NCI-H1694 treated with DMSO at 0.1 percent for 48 hours (cell line): ENCODE measurements at regions not wholly inside any gene's neighbourhood (a gene's known extent, or its start where the extent isn't known, plus 50 kb on each side); places are given as distances from the start of the nearest gene placed in this dataset.

Source experiments
- DNase-seq: peaks from one replicate; lab custom pipeline; 2025; lab: John Stamatoyannopoulos, UW

GRCh38 chr14:73782623-73783022 lies 68.4 kb upstream of the PNMA1 start:
- DNase-seq = no peak

GRCh38 chr14:73780896-73781295 lies 66.7 kb upstream of the PNMA1 start:
- DNase-seq = no peak

- DNase-seq = no peak
Measured at GRCh38 chr14:73780391-73780790, 66.2 kb upstream of the PNMA1 start.

- DNase-seq = no peak
Measured at GRCh38 chr14:73778736-73779135, 64.6 kb upstream of the PNMA1 start.

- DNase-seq = no peak
Measured at GRCh38 chr14:73777420-73777819, 63.2 kb upstream of the PNMA1 start.

GRCh38 chr14:73776194-73776537 lies 62.0 kb upstream of the PNMA1 start:
- no peak for DNase-seq

GRCh38 chr14:73775339-73776193 lies 61.4 kb upstream of the PNMA1 start:
- no peak for DNase-seq

GRCh38 chr14:73774671-73775070 lies 60.5 kb upstream of the PNMA1 start:
- no peak for DNase-seq

- DNase-seq = no peak
Measured at GRCh38 chr14:73774241-73774570, 60.0 kb upstream of the PNMA1 start.

GRCh38 chr14:73773441-73774240 lies 59.5 kb upstream of the PNMA1 start:
- DNase-seq = no peak

- peak; percentile 63 for DNase-seq
Measured at GRCh38 chr14:73771848-73772638, 57.9 kb upstream of the PNMA1 start.

GRCh38 chr14:73770977-73771847 lies 57.0 kb upstream of the PNMA1 start:
- DNase-seq = no peak

GRCh38 chr14:73768107-73768506 lies 53.9 kb upstream of the PNMA1 start:
- no peak for DNase-seq

- DNase-seq = no peak
Measured at GRCh38 chr14:73764406-73765280, 50.5 kb upstream of the PNMA1 start.
